HG03139 (cell line): ENCODE measurements at regions not wholly inside any gene's neighbourhood (a gene's known extent, or its start where the extent isn't known, plus 50 kb on each side); places are given as distances from the start of the nearest gene placed in this dataset.

ENCODE experiments used
- ATAC-seq: cut with Tn5 transposase; IDR thresholded peaks from one replicate; pipeline ENCODE4 v1.9.1; 2021; ENCODE audit not compliant: unreplicated experiment

DNA sequence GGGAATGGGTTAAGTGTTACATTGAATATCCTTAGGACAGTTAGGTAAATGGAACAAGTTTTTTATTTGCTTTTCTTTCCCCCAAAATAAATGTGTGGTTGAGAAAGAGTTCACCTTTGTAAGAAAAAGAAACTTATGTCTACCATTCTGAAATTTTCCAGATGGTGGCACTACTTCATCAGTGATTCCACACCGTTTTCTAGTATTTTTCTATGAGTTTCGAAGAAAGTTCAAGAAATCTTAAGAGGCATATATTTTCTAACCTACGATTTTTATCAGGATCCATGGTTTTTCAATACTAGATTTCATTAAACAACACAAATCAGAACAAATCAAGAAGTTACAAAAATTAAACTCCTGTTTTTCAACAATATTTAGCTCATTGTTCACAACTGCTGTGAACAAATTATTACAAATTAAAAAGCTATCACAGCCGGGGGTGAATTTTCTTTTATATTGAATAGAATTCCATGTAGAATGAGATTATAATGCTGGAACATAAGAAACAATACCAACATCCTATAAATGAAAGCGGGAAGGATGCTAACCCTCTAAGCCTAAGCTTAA, 163.1 kb upstream of the NPVF start:
- ATAC-seq, result no peak

DNA sequence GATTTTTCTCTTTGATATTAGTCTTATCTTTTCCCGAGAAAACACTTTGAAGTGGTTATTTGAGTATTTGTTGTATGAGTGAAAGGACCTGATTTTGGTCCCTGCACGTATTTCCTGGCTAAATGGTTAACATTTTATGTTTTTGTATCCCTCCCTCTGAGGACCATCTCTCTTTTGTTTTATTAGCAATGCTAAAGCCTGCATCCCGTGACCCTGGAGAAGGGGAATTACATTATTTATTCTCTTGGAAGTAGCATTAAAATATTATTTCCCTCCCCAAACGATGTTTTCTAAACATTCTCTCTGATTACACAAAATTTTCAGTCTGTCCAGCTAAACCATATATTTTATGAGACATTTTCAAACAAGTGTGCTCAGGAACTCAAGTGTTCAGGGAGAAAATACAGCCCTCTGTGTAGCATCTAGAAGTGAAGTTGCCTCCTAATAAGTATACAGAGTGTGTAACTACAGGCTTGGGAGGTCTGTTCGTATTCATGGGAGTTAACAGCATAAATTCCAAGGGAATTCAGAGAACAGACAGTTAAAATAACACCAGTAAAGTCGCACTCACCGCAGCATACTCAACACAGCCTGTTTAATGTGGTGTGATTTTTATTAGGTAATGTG, 163.8 kb upstream of the NPVF start:
- no peak for ATAC-seq

- no peak for ATAC-seq
These were observed 164.5 kb upstream of the NPVF start for GRCh38 chr7:25392588-25393338.

- ATAC-seq, result no peak
These were observed 167.7 kb upstream of the NPVF start for GRCh38 chr7:25395976-25396375.

- no peak for ATAC-seq
These were observed 168.4 kb upstream of the NPVF start for GRCh38 chr7:25396668-25397067.

GRCh38 chr7:25398418-25398817, 170.1 kb upstream of the NPVF start:
- no peak for ATAC-seq

DNA sequence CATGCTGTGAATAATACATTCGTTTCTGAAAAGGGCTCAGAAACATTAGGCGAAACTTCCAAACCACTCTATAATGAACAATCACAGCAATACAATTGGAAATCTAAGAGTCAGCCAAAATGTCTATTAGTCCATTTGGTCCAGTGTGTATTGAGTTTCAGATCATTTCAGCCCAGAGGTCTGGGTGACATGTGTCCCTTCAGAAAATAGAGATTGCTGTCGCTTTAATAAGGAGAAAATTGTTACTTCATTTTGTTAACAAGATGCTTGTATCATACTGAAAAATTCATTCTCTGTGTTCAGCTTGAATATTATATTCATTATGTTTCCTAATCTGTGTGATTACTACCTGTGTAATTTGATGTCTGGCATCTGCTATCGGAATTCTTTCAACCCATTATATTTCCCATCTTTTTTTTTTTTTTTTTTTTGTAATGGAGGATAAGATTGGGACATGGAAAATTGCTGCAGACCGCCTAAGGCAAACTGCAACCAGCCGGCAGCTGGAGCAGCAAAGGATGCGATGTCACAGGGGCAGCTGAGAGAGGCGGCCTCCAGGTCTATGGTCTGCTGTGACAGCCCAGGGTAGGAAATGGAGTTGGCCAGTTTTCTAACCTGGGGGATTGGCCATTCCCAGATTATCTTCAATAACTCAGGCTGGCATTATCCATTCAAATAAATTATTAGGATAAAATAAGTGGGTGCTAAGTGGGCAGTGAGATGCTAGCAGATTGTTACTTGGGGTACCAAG, 170.9 kb upstream of the NPVF start:
- no peak for ATAC-seq

DNA sequence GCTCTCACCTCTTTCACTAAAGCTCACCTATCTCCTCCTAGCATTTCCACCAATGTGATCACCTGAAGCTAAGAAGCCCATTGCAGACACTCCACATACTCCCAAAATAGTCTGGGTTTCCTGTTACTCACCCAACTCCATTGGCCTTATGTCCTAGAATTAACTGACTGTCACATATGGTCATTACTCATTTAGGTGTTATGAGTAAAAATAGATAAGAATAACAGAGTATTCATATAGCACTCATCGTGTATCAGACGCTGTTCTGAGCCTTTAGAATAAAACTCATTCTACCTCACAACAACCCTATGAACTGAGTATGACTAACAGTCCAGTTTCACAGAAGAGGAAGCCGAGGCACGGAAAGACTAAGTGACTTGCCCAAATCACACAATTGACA, 174.2 kb upstream of the NPVF start:
- ATAC-seq, result no peak

- no peak for ATAC-seq
These were observed 177.4 kb upstream of the NPVF start for GRCh38 chr7:25405736-25406135.

- no peak for ATAC-seq
These were observed 178.8 kb upstream of the NPVF start for GRCh38 chr7:25407053-25407452.

DNA sequence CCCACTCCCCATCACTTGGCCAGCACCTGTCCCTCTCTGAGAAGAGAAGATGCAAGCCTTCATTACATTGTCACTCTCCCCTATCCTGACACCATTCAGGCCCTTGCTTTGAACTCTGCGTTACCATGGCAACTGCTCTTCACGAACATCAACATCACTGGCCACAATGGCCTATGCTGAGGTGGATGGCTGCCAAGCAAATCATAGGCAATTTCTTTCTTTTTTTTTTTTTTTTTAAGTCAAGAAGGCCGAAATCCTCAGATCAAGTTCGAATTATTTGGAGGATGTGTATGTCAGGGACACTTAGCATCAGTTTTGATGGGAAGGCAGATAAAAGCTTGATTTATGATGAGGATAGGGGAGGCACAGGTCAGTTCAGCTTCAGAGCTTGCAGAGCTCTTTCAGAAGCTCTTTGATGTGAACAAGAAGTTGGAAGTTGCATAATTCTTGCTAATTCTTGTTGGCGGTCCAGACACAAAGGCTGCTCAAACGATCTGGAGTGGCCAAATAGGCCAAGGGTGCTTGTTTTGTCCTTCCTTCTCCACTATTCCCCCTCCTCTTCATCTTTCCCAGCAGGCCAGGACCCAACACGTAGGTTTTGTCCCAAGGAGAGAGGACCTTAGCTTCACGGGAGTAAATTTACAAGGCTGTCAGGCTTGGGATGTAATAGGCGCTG, 179.9 kb upstream of the NPVF start:
- ATAC-seq, result no peak

- ATAC-seq, result no peak
These were observed 180.6 kb upstream of the NPVF start for GRCh38 chr7:25408876-25409275.

- ATAC-seq, result no peak
These were observed 181.8 kb upstream of the NPVF start for GRCh38 chr7:25409897-25410636.

DNA sequence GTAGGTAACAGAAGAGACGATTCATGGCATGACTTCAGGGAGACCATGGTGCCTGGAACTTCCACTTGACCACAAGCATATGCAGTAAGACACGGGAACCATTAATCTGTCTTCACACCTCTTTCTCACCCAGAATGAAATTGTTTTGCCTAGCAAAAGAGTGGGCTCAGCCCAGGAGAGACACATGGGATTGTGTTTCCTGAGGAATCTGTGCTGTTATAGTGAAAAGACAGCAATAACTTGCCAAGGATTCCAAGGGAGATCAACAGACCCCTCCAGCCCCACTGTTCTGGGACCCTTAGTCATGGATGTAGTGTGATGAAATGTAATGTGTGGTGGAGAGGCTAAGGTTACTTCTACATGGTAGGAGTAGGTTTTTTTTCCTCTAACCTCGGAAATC, 192.5 kb upstream of the NPVF start:
- ATAC-seq, result no peak

GRCh38 chr7:25424113-25424512, 195.8 kb upstream of the NPVF start:
- ATAC-seq, result no peak

DNA sequence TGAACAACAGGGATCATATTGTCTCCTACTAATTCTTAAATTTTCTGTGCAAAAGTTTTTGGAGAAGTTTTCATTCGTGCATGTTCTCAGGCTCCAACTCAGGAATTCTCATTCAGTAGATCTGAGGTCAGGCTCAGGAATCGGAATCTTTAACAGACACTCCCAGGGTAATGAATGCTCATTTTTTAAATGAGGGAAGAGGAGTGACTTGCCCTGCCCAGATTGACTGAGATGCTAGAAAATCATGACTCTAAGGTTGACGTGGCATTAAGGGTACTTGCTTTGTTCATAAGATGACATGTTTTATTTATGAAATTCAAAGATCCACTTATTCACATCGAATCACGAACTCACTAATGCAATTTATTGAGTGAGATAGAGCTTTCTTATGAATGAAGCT, 196.6 kb upstream of the NPVF start:
- no peak for ATAC-seq

DNA sequence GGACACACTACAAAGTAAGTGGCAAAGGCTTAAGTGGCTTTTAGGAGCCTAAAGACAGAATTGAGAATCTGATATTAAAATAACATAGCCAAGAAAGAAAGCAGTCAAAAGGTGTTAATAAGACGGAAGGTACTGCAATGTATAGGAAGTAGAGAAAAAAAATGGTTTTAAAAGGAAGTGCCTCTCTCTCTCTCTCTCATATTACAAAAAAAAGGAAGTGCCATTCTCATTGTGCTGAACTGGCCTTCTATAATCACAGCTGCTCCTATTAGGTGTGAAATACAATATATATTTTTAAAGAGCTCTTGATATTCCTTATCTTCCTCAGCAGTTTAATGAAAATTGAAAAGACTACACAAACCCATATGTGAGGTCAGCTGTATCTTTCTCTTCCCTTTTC, 199.4 kb upstream of the NPVF start:
- no peak for ATAC-seq

GRCh38 chr7:25429731-25430130, 201.4 kb upstream of the NPVF start:
- ATAC-seq, result no peak

- ATAC-seq, result no peak
These were observed 202.1 kb upstream of the NPVF start for GRCh38 chr7:25430200-25430931.

DNA sequence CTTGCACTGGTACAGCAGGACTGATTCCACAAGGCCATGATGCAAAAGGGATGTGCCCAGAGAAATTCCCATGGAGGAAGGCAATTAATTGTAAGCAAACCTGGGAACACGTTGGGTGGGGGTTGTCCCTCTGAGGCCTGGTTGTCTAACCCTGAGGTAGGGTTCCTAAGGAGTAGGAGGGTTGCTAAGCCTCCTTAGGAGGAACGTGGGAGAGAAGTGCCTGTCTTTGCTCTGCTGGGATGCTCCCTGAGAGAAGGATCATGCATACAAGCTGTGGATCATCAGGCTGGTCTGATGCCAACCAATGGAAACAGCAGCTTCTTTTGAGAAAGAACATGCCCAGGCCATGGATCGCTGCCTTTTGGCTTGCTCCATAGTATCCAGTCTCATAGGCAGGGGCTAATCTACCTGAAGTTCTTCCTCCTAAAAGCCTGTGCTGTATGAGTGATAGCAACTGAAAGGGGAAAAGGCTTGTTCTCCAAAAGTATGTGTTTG, 203.7 kb upstream of the NPVF start:
- no peak for ATAC-seq
